HG03095 (cell line): ENCODE measurements at regions not wholly inside any gene's neighbourhood (a gene's known extent, or its start where the extent isn't known, plus 50 kb on each side); places are given as distances from the start of the nearest gene placed in this dataset.

Experiments used
- ATAC-seq: cut with Tn5 transposase; IDR thresholded peaks from one replicate; pipeline ENCODE4 v1.9.1; 2021; ENCODE audit warnings: moderate library complexity; ENCODE audit not compliant: unreplicated experiment

- no peak for ATAC-seq
Observed at GRCh38 chr3:21142949-21143348, 608.1 kb downstream of the ZNF385D start.

DNA sequence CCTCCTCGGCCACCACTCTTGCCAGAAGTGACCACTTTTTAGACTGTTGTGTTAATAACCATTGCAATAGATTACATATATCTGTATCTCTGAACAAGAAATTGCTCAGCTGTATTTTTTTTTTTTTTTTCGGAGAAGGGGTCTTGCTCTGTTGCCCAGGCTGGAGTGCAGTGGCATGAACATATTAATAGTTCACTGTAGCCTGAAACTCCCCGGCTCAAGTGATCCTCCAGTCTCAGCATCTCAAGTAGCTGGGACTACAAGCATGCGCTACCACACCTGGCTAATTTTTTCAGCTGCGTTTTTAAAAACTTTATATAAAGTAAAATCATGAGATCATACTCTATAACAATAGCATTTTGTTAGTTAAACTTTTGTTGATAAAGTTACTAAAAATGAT, 609.0 kb downstream of the ZNF385D start:
- no peak for ATAC-seq

GRCh38 chr3:21140785-21141184, 610.2 kb downstream of the ZNF385D start:
- ATAC-seq = no peak

- no peak for ATAC-seq
Observed at GRCh38 chr3:21138085-21138484, 612.9 kb downstream of the ZNF385D start.

DNA sequence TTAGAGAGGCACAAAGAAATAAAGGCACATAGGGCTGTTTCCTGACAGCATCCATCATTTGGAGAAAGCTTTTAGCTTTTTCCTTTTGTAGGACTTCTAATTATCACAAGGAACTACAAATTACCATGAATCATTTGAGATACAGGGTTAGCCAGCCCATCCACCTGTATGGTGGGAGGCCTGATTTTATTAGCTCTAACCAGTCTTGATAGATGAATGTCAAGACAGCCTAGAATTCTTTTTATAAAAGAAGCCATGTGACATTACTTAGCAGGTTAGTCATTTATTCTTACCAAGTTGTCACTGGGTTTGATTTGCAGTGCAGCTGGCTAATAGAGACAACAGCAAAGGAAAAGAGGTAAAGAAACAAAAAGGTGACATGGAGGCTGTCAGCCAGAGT, 618.1 kb downstream of the ZNF385D start:
- no peak for ATAC-seq

GRCh38 chr3:21120826-21121225, 630.2 kb downstream of the ZNF385D start:
- ATAC-seq = no peak

DNA sequence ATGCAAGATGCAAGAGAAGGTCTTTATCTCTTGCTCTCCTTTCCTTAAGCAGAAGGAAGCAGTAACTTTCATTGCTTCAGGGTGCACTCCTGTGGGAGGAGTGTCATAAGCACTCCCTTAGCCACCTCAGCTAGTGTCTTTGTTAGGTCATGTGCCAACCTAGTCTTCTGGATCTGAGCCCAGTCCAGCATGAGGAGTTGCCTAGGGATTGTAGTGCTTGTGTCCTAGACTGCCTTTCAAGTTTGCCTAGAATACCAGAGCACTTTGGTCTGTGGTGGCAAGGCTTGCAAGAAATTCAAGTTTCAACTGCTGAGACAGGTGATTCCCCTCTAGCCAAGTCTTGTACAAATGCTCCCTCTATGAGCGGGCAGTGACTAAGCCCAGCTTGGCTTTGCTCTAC, 633.6 kb downstream of the ZNF385D start:
- ATAC-seq = no peak

GRCh38 chr3:21109056-21109455, 642.0 kb downstream of the ZNF385D start:
- no peak for ATAC-seq

DNA sequence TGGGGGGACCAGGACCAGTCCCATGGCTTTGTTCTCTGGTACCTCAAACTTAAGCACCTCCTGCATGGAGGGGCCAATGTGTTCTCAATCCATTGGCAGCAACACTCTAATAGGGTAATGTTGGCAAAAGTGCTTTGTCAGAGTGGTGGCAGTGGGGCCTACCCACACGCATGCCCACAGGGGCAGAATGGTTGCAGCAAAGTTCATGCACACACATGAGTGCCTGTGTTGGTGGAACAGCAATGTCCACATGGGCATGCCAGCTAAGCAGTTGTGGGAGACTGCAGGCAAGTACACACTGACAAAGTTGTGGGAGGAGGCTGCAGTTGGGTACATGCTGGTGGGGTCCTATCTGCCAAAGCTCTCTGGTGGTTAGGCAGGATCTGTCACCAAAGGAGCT, 645.2 kb downstream of the ZNF385D start:
- no peak for ATAC-seq

DNA sequence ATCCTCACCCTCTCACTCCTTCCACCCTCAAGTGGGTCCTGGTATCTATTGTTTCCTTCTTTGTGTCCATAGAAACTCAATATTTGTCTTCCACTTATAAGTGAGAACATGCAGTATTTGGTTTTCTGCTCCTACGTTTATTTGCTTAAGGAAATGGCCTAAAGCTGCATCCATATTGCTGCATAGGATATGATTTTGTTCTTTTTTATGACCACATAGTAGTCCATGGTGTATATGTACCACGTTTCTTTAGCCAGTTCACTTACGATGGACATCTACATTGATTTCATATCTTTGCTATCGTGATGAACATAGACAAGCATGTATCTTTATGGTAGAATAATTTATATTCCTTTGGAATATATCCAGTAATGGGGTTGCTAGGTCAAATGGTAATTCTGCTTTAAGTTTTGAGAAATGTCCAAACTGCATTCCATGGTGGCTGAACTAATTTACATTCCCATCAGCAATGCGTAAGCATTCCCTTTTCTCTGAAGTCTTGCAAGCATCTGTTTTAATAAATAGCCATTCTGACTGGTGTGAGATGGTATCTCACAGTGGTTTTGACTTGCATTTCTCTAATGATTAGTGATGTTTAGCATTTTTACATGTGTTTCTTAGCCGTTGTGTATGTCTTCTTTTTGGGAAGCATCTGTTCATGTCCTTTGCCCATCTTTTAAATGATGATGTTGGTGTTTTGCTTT, 650.2 kb downstream of the ZNF385D start:
- ATAC-seq = no peak

GRCh38 chr3:21094686-21095085, 656.3 kb downstream of the ZNF385D start:
- no peak for ATAC-seq

- ATAC-seq = no peak
Observed at GRCh38 chr3:21073561-21073960, 677.4 kb downstream of the ZNF385D start.

- ATAC-seq = no peak
Observed at GRCh38 chr3:21067031-21067813, 683.8 kb downstream of the ZNF385D start.

DNA sequence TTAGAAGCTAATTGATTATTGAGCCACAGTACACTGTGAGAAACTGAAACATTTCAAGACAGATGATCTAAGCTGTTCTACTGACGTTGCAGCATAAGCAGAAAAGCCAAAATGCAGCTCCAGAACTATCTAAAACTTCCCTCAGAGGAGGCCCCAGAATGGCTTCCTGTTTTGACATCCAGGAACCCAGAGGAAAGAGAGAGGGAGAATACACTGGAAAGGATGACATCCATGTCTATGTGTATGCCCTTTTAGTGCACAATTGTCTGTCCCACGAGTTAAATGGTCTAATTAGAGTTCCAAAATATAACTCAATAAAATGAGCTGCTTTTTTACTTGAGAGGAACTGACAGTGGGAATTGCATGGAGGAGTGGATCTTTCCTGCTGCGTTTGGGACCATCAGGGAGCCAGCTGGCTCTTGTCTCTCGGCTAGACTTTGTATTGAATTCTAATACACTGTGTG, 688.1 kb downstream of the ZNF385D start:
- no peak for ATAC-seq

- no peak for ATAC-seq
Observed at GRCh38 chr3:21059404-21059803, 691.6 kb downstream of the ZNF385D start.

GRCh38 chr3:21056293-21056692, 694.7 kb downstream of the ZNF385D start:
- ATAC-seq = no peak

DNA sequence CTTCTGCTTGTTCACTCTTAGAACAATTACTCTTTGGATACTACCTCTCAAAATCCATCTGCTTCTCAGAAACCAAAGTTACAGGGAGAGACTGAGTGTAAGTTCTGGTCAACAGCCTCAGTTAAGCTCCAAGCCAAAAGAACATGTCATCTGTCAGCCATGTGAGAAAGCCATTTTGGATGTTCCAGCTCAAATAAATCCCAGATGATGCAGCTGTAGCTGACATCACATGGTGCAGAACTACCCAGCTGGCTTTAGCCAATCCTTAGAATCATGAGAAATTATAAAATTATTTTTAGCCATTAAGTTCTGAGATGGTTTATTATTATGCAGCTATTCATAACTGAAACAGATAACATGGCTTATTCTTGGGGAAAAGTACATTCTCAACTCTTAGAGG, 696.0 kb downstream of the ZNF385D start:
- ATAC-seq = no peak

- ATAC-seq = no peak
Observed at GRCh38 chr3:21054064-21054463, 696.9 kb downstream of the ZNF385D start.

GRCh38 chr3:21049334-21050062, 701.5 kb downstream of the ZNF385D start:
- no peak for ATAC-seq

- no peak for ATAC-seq
Observed at GRCh38 chr3:21043139-21043538, 707.9 kb downstream of the ZNF385D start.

DNA sequence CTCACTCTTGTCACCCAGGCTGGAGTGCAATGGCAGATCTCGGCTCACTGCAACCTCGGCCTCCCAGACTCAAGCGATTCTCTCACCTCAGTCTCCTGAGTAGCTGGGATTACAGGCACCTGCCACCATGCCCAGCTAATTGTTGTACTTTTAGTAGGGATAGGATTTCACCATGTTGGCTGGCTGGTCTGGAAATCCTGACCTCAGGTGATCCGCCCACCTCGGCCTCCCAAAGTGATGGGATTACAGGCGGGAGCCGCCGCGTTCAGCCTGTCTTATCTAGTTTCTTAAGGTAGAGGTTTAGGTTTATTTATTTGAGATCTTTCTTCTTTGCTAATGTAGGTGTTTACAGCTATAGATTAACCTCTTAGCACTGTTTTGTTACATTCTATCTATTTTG, 708.8 kb downstream of the ZNF385D start:
- ATAC-seq = no peak

DNA sequence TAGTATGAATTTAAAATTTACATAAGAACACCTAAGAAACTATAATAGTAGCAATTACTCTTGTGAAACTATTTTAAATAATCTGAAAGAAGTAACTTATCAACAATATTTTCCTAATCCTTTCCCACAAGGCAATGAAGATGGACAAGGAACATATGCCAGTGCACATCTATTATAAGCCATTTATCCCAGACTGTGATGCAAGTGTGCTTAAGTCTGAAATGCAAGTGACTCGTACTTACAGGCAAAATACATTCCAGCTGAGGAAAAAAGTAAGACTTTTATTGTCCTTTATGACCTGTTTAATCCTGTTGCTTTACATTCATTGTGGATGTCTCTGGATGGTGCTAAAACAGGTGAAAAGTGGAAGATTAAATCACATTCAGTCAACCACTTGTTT, 709.4 kb downstream of the ZNF385D start:
- ATAC-seq = no peak
